ENCODE measurements at regions not wholly inside any gene's neighbourhood (a gene's known extent, or its start where the extent isn't known, plus 50 kb on each side); places are given as distances from the start of the nearest gene placed in this dataset.
"Not testable (repeated sequence)": the region's sequence is repeated elsewhere in the genome, so short reads cannot be mapped to it uniquely, and the experiment has no call there.

DNA sequence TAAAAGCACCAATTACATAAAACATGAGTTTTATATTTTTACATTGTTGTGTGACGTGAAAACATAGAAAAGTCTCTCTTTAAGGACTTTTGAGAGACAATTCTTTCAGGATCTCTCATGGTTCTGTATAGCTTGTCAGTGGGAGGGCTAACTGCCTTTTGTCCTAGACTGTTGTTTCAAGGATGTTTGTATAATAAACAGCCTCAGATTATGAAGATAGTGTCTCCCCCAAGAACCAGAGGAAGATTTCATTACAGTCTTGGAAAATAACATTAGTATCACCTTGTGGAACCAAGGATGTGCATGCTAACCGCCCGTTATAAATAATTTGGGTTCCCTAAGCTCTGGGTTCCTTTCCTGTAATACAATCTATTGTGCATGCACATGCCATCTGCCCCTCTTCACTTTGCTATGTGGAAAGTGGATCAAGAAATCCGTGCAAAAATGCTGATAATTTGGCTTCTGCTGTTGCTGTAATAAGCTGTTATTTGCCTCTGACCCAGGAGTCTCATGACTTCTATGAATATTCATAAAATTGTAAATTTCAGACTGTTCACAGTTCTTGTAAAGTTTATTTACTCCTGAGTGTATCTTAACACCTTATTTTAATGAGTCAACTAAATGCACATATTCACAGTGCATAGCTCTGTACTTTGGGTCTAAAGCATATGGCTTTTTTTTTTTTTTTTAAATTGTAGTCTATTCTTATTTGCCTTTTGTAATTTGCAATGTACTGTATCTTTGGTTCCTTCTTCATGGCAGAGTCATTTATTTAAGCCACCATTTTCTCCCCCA, 265.5 kb downstream of the PTH2R start:
- Mint-ChIP-seq H3K27ac (no peak overlapping the region), H3K27me3 (no peaks in the 10 kb centered on the region), H3K4me1 (no peaks in the 10 kb centered on the region), H3K4me3 (no peak overlapping the region), H3K36me3 (ENCODE audit: low read depth) (no peaks in the 10 kb centered on the region), H3K9me3 (no peaks in the 10 kb centered on the region)
- POLR2A ChIA-PET = no interaction called here
- CTCF ChIA-PET = no interaction called here
- no peak for DNase-seq

DNA sequence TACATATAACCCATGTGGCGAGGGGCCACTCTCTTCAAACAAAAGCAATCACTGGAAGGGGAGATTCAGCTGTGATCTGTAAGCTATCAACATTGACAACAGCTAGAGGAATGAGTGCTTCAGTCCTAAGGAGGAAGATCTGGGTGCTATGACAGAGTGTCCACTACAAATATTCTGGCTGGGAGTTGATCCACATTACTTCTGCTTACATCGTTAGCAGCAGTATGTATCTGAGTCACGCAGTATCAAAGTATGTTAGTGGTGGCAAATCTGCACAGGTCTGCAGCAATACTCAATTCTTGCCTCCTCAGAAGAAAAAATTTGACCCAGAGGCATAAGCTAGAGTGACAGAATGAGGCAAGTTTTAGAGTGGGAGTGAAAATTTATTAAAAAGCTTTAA, 267.0 kb downstream of the PTH2R start:
- no peak for DNase-seq
- no peaks in the 10 kb centered on the region for H3K36me3 Mint-ChIP-seq (ENCODE audit: low read depth)
- no peaks in the 10 kb centered on the region for H3K9me3 Mint-ChIP-seq
- no peaks in the 10 kb centered on the region for H3K27me3 Mint-ChIP-seq
- H3K27ac Mint-ChIP-seq = no peak overlapping the region
- H3K4me1 Mint-ChIP-seq = no peaks in the 10 kb centered on the region
- H3K4me3 Mint-ChIP-seq = no peak overlapping the region
- ChIA-PET CTCF (no interaction called here), POLR2A (no interaction called here)

DNA sequence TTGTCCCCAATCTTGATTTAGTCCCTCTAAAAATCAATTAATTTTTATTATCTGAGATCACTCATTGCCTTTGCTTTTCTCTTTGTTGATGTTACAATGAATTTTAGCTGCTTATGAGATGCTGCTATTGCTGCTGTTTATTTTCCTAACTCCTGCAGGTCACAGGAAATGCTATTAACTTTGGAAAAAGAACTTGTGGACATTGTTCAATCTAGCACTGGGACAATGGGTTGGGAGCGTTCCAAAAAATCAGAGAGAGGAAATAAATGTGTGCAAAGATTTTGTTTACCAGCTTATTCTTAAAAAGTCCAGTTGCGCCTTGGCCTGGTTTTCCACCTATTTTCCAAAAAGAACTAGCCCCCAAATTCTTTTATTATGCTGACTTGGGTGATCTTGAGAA, 268.3 kb downstream of the PTH2R start:
- DNase-seq = no peak
- CTCF ChIA-PET = no interaction called here
- no peaks in the 10 kb centered on the region for H3K9me3 Mint-ChIP-seq
- H3K27me3 Mint-ChIP-seq = no peaks in the 10 kb centered on the region
- no peak overlapping the region for H3K27ac Mint-ChIP-seq
- POLR2A ChIA-PET = no interaction called here
- H3K4me1 Mint-ChIP-seq = no peaks in the 10 kb centered on the region
- H3K4me3 Mint-ChIP-seq = no peak overlapping the region
- H3K36me3 Mint-ChIP-seq (ENCODE audit: low read depth) = no peaks in the 10 kb centered on the region

DNA sequence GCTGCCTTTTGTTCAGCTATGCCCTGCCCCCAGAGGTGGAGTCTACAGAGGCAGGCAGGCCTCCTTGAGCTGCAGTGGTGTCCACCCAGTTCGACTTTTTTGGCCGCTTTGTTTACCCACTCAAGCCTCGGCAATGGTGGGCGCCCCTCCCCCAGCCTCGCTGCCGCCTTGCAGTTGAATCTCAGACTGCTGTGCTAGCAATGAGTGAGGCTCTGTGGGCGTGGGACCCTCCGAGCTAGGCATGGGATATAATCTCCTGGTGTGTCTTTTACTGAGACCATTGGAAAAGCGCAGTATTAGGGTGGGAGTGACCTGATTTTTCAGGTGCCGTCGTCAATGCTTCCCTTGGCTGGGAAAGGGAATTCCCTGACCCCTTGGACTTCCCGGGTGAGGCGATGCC, 279.3 kb downstream of the PTH2R start:
- H3K9me3 Mint-ChIP-seq; H3K36me3 Mint-ChIP-seq (ENCODE audit: low read depth); H3K27ac Mint-ChIP-seq; H3K4me3 Mint-ChIP-seq; DNase-seq; H3K27me3 Mint-ChIP-seq; CTCF ChIA-PET; H3K4me1 Mint-ChIP-seq; POLR2A ChIA-PET: not testable (repeated sequence)

DNA sequence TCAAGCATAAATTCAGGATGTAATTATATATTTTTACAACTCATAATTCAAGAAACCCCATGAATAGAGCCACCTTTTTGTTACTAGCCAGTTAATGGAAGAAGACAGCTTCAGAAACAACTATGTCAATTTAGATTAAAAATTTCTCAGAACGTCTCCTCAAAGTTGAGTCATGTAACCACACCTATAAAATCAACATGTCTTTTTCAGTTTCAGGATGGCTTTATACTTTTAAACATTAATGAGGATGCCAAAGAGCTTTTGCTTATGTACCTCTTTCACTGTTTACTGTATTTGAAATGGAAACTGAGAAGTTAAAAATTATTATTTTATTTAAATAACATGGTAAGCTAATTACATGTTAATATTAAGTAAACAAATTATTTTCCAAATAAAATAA, 280.1 kb downstream of the PTH2R start:
- H3K4me1 Mint-ChIP-seq = no peaks in the 10 kb centered on the region
- H3K4me3 Mint-ChIP-seq = no peak overlapping the region
- no peak for DNase-seq
- H3K36me3 Mint-ChIP-seq (ENCODE audit: low read depth) = no peaks in the 10 kb centered on the region
- no peak overlapping the region for H3K27ac Mint-ChIP-seq
- no peaks in the 10 kb centered on the region for H3K27me3 Mint-ChIP-seq
- CTCF ChIA-PET = no interaction called here
- POLR2A ChIA-PET = no interaction called here
- H3K9me3 Mint-ChIP-seq = peaks cover 7% of the 10 kb centered on the region

DNA sequence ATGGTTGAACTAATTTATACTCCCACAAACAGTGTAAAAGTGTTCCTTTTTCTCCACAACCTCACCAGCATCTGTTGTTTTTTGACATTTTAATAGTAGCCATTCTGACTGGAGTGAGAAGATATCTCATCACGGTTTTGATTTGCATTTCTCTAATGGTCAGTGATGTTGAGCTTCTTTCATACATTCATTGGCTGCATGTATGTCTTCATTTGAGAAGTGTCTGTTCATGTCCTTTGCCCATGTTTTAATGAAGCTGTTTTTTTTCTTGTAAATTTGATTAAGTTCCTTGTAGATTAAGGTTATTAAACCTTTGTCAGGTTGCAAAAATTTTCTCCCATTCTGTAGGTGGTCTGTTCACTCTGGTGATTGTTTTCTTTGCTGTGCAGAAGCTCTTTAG, 281.1 kb downstream of the PTH2R start:
- H3K4me1 Mint-ChIP-seq, POLR2A ChIA-PET: not testable (repeated sequence)

DNA sequence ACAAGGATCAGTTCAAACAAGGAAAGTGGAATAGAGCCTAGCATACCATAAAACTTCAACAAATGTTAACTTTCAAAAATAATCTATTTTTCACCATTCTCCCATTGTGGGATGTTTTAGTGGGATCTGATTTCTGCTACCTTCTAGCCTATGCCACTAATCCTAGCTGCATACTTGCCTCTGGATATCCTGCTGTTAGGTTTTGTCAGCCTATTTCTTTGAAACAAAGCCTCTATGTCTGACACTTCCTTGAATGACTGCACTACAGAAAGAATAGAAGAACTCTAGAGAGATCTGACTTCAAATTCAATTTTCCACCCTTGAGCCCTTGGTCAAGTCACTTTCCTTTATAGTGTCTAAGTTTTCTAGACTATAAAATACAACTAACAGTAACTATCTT, 291.5 kb downstream of the PTH2R start:
- ChIA-PET POLR2A (no interaction called here), CTCF (no interaction called here)

More for the DNA sequence above, 281.1 kb downstream of the PTH2R start:
- DNase-seq; H3K4me3 Mint-ChIP-seq; H3K9me3 Mint-ChIP-seq; H3K27ac Mint-ChIP-seq; CTCF ChIA-PET; H3K36me3 Mint-ChIP-seq (ENCODE audit: low read depth); H3K27me3 Mint-ChIP-seq: not testable (repeated sequence)

DNA sequence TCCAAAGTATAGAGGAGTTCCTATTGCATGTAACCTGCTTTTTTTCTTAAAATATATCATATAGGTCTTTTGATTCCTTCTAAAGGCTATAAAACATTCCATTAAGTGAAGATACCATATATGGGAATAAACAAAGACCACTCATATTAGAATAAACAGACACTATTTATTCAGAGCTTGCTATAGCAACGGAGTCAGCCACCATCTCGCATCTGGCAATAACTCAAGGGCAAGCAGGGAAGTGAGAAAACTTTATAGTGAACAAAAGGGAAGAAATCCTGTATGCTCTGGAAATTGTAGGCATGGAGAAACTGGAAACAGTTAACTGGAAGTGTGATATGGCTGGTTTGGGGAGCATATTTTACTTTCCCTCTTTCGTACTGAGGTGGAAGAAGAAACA, 301.9 kb downstream of the PTH2R start:
- CTCF ChIA-PET = no interaction called here
- no peak for DNase-seq
- Mint-ChIP-seq H3K27me3 (no peaks in the 10 kb centered on the region), H3K27ac (no peak overlapping the region), H3K4me1 (no peaks in the 10 kb centered on the region), H3K36me3 (ENCODE audit: low read depth) (no peaks in the 10 kb centered on the region), H3K4me3 (no peak overlapping the region), H3K9me3 (no peaks in the 10 kb centered on the region)
- POLR2A ChIA-PET = no interaction called here

More for the DNA sequence above, 291.5 kb downstream of the PTH2R start:
- H3K4me3 Mint-ChIP-seq = no peak overlapping the region
- no peak overlapping the region for H3K27ac Mint-ChIP-seq
- no peaks in the 10 kb centered on the region for H3K4me1 Mint-ChIP-seq
- no peaks in the 10 kb centered on the region for H3K9me3 Mint-ChIP-seq
- H3K36me3 Mint-ChIP-seq (ENCODE audit: low read depth) = no peaks in the 10 kb centered on the region
- no peak for DNase-seq
- H3K27me3 Mint-ChIP-seq = no peaks in the 10 kb centered on the region

DNA sequence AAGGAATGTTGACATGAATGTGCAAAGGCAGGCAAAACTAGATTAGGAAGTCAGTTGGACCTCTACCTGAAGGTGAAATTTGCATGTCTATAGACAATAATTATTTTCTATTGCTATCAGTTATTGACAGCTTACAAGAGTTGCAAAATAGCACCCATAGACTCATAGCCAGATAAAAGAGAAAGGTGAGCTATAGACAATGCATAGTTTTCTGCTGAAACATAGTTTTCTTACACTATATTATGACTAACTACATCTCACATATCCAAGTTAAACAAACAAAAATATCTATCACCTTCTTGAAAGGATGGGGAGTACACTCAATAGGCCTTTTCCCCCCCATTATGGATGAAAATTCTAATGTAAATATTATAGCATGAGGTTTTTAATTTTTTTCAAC, 305.0 kb downstream of the PTH2R start:
- no peaks in the 10 kb centered on the region for H3K4me1 Mint-ChIP-seq
- H3K4me3 Mint-ChIP-seq = no peak overlapping the region
- no peak overlapping the region for H3K27ac Mint-ChIP-seq
- no peaks in the 10 kb centered on the region for H3K27me3 Mint-ChIP-seq
- DNase-seq = no peak
- no peaks in the 10 kb centered on the region for H3K9me3 Mint-ChIP-seq
- CTCF ChIA-PET = no interaction called here
- no peaks in the 10 kb centered on the region for H3K36me3 Mint-ChIP-seq (ENCODE audit: low read depth)
- POLR2A ChIA-PET = no interaction called here

DNA sequence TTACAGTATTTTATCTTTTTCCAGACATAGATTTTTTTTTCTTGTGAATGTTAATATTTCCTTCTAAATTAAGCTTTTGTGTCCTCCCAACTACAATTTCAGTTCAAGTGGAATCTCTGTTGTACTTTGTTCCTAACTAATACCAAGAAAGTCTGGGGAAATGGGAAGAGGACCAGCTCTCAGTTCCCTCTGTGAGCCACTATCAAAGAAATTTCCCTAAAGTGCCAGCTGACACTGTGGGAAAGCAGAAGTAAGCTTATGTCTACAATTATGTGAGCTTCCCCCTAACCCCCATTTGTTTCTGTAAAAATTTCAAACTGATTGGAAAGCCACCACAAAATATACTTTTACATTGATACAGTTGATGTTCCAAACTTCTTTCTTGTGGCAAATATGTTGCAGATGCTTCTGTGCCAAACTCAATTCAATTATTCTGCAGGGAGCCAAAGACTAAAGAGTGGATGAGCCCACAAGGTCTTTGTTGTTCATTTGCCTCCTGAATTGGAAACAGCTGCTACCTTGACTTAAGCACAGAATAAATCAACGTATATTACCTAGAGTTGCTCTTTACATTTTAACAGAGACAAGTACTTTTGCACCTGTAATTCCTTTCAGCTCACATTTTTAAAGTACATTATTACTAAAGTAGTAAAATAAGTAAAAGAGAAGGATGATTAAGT, 306.6 kb downstream of the PTH2R start:
- CTCF ChIA-PET = no interaction called here
- no peak overlapping the region for H3K27ac Mint-ChIP-seq
- H3K9me3 Mint-ChIP-seq = no peaks in the 10 kb centered on the region
- no peak overlapping the region for H3K4me3 Mint-ChIP-seq
- H3K27me3 Mint-ChIP-seq = no peaks in the 10 kb centered on the region
- DNase-seq = no peak
- no peaks in the 10 kb centered on the region for H3K36me3 Mint-ChIP-seq (ENCODE audit: low read depth)
- POLR2A ChIA-PET = no interaction called here
- H3K4me1 Mint-ChIP-seq = no peaks in the 10 kb centered on the region

DNA sequence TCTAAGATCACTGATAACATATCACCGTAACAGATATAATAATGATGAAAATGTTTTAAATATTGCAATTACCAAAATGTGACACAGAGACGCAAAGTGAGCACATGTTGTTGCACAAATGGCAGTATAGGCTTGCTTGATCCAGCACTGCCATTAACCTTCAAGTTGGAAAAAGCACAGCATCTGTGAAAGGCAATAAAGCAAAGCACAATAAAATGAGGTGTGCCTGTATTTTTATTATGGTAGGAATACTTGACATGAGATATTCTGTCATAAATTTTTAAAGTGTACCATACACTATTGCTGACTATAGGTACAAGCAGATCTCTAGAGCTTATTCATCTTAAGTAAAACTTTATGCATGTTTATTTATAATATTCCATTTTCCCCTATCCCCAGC, 312.2 kb downstream of the PTH2R start:
- Mint-ChIP-seq H3K9me3 (no peaks in the 10 kb centered on the region), H3K36me3 (ENCODE audit: low read depth) (no peaks in the 10 kb centered on the region), H3K4me3 (no peak overlapping the region), H3K27me3 (no peaks in the 10 kb centered on the region), H3K4me1 (no peaks in the 10 kb centered on the region), H3K27ac (no peak overlapping the region)
- no peak for DNase-seq
- ChIA-PET CTCF (no interaction called here), POLR2A (no interaction called here)

DNA sequence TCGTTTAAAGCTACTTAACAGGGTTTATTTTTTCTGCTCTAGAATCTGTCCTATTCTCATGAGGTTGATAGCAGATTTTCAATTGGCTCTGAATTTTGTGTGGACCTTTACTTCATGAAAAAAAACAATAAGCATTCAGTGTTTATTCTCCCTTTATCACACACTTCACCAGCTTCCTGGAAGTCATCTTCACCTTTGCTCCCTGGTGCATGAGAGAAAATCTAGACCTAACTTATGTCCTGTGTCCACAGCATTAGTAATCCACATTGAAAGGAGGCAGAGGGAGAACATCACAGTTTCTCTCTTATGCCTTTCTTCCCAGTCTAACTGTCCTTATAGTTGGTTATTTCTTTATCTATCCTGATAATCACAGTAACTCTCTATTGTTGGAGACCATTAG, 316.1 kb downstream of the PTH2R start:
- no peaks in the 10 kb centered on the region for H3K4me1 Mint-ChIP-seq
- no peak overlapping the region for H3K27ac Mint-ChIP-seq
- DNase-seq = no peak
- ChIA-PET CTCF (no interaction called here), POLR2A (no interaction called here)
- no peaks in the 10 kb centered on the region for H3K9me3 Mint-ChIP-seq
- no peaks in the 10 kb centered on the region for H3K36me3 Mint-ChIP-seq (ENCODE audit: low read depth)
- H3K27me3 Mint-ChIP-seq = no peaks in the 10 kb centered on the region
- H3K4me3 Mint-ChIP-seq = no peak overlapping the region

DNA sequence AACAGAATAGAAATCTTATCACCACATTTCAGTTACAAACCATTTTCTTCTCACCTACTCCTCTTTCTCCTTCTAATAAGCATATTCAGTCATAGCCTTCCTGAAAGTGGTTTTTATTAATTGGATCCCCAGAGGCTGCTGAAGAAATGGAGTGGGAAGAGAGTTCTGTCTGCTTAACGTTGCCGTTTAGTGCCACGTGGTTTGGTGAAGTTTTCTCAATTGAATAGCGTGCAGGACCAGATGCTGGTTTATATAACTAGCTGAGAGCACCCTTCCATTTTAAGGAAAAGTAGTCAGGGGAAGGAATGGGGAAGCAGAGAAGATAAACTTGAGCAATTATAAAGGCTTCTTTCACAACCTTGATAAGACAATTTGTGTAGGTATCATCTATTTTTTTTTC, 318.7 kb downstream of the PTH2R start:
- Mint-ChIP-seq H3K4me1 (no peaks in the 10 kb centered on the region), H3K4me3 (no peak overlapping the region), H3K27me3 (no peaks in the 10 kb centered on the region), H3K27ac (no peak overlapping the region), H3K36me3 (ENCODE audit: low read depth) (no peaks in the 10 kb centered on the region), H3K9me3 (no peaks in the 10 kb centered on the region)
- no peak for DNase-seq
- CTCF ChIA-PET = no interaction called here
- POLR2A ChIA-PET = no interaction called here

DNA sequence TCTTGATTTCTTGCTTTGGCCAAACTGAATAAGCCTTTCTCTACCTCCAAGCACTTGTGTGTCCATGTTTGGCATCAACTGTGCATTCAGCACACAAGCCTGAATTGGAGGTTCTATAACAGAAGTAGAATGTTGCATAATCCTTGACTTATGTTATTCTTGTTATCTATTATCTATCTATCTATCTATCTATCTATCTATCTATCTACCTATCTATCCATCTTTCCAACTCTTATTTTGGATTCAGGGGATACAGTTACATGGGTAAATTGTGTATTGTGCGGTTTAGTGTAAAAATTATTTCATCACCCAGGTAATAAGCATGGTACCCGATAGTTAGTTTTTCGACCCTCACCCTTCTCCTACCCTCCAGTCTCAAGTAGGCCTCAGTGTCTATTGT, 319.6 kb downstream of the PTH2R start:
- Mint-ChIP-seq H3K27me3 (no peaks in the 10 kb centered on the region), H3K27ac (no peak overlapping the region), H3K9me3 (no peaks in the 10 kb centered on the region), H3K4me3 (no peak overlapping the region), H3K4me1 (no peaks in the 10 kb centered on the region), H3K36me3 (ENCODE audit: low read depth) (no peaks in the 10 kb centered on the region)
- no peak for DNase-seq
- POLR2A ChIA-PET = no interaction called here
- CTCF ChIA-PET = no interaction called here
